HPDE6-E6E7 (cell line): ENCODE measurements at regions not wholly inside any gene's neighbourhood (a gene's known extent, or its start where the extent isn't known, plus 50 kb on each side); places are given as distances from the start of the nearest gene placed in this dataset.

Experiments
- DNase-seq: peaks from one replicate; pipeline ENCODE4 v3.0.0; 2011; ENCODE audit warnings: missing footprints; ENCODE audit errors: extremely low spot score

DNA sequence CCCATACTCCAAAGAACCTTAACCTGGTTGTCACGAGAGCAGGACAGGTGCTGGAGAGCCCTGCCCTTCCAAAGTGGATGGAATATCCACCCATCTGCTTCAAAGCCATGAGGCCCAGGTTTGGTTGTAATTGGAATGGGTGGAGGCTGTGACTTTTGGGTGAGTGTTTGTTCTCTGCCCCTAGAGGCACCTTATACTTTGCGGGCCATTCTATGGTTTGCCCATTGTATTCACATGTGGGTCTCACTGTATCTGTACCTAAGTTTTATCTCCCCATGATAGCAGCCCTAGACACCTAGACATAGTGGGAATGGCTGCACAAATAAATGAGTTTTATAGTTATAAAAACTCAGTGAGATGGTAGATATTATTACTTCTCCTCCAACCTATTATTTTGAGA is 67.1 kb upstream of the NAA20 start:
- DNase-seq, result no peak

DNA sequence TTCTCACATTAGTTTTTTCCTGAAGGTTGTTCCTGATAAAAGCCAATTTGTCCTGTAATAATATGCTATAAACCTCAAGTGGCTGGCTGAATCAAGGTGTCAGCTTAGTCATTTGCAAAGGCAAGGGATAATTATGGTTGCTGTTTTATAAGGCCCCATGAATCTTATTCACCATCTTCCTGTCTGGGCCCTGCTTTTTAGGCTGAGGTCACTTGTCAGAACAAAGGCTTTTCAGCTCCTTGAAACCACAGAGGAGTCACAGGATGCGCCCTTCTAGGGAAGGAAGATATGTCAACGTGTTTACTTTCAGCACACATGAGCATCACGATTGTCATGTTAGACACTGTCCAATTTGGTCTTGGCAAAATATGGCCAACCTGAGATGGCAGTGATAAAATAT is 64.8 kb upstream of the NAA20 start:
- no peak for DNase-seq

DNA sequence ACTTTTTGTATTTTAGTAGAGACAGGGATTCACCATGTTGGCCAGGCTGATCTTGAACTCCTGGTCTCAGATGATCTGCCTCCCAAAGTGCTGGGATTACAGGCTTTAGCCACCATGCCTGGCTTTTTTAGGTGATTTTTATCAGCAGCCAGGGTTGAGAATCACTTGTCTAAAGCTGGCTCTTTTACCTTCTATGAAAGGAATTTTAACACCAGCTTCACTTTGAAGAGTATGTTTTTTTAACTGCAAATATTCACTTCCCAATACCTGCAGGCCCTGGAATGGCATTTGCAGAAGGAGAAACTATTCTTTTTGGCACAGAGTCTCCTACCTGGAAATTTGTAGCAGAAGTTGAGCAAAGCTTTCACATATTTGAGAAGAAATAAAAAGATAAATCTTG is 63.6 kb upstream of the NAA20 start:
- no peak for DNase-seq

DNA sequence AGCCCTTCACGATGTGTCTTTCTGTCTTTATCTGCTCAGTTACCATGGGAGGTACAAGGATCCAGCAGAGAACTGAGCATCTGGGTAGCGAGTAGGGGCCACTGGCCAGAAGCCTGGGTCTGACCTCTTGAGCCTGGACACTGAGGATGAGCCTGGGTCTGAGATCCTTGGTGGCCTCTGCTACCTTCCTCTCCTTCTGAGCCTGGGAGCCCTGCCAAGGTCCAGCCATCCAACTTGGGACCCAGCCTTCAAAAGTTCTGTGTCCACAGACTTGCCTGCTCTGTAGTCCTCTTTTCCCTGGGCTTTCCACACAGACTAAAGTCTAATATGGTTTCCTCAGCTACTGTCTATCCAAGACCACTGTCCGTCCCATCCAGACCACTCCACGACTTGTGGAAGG is 60.2 kb upstream of the NAA20 start:
- no peak for DNase-seq

DNA sequence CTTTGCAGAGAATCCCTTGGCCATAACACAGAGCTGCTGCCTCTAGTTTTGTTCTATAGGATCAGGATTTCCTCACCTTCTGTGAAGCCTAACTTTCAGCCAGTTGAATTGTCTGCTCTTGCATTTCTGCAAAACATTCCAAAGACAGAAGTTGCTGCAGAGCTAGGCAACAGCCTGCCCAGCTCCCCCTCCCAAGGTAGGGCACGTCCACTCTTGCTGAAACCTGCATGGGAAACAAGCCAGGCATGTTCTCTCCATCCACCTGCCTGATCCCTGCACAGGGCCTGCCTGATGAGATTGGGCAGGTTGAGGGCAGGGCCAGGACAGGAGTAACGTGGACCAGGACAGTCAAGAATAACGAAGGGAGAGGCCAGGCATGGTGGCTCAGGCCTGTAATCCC is 58.9 kb upstream of the NAA20 start:
- peak; percentile 94 for DNase-seq

DNA sequence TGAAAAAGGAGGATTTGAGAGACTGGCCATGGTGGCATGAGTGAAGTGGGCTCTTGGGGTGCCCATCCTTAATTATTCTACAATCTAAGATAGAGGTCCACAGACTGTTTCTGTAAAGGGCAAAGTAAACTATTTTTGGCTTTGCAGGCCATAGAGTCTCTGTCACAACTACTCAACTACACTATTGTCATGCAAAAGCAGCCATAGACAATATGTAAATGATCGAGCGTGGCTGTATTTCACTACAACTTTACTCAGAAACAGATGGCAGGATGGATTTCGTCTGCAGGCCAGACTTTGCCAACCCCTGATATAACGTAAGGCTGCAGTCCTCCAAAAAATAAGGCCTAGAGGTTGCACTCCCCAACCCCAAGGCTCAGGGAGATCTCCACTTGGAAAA is 58.2 kb upstream of the NAA20 start:
- no peak for DNase-seq

DNA sequence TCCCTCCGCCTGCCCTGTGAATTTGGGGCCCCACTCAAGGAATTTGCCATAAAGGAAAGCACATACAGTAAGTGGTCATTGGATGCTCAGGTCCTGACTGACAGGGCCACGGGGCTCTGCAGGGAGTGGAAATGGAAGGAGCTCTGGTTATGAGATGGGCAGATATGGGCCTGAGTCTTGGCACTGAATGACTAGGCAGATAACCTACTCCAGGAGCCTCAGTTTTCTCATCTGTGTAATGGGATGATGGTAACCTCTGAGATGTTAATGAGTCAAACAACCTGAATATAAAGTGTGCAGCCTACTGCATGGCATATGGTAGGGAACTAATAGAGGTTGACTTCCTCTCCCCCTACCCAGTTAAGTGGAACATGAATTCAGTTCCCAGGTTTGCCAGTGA is 56.4 kb upstream of the NAA20 start:
- DNase-seq, result no peak

DNA sequence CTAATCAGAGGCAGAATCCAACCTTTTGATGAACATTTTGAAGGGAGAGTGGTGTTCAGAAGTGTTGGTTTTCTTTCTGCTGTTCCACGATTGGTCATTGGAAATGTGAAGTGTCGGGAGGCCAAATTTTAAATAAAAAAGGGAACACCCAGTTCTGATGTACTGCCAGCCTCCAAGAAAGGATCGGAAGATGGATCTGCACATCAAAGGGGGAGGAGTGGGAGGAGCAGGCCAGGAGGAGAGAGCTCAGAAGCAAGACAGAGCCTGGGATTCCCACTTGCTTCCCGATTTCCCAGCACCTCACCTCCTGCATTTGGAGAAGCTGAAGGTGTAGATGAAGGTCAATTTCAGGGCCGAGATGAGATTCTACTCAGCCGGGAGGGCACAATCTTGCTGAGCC is 55.9 kb upstream of the NAA20 start:
- no peak for DNase-seq

DNA sequence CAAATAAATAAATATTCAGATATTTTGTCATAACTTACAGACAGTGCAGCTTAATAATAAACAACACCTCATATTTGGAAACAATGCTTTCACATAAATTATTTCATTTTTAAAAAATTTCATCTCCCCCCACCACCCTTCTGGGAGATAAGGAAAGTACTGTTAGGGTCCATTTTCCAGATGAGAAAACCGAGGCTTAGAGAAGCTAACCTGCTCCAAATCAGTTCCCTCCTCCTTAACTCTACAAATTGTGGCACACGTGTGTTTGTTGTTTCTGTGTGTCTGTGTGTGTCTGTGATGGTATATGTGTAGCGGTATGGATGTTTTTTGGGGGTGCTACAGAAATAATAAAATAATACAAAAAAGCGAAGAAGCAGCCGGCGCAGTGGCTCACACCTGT is 54.2 kb upstream of the NAA20 start:
- no peak for DNase-seq

DNA sequence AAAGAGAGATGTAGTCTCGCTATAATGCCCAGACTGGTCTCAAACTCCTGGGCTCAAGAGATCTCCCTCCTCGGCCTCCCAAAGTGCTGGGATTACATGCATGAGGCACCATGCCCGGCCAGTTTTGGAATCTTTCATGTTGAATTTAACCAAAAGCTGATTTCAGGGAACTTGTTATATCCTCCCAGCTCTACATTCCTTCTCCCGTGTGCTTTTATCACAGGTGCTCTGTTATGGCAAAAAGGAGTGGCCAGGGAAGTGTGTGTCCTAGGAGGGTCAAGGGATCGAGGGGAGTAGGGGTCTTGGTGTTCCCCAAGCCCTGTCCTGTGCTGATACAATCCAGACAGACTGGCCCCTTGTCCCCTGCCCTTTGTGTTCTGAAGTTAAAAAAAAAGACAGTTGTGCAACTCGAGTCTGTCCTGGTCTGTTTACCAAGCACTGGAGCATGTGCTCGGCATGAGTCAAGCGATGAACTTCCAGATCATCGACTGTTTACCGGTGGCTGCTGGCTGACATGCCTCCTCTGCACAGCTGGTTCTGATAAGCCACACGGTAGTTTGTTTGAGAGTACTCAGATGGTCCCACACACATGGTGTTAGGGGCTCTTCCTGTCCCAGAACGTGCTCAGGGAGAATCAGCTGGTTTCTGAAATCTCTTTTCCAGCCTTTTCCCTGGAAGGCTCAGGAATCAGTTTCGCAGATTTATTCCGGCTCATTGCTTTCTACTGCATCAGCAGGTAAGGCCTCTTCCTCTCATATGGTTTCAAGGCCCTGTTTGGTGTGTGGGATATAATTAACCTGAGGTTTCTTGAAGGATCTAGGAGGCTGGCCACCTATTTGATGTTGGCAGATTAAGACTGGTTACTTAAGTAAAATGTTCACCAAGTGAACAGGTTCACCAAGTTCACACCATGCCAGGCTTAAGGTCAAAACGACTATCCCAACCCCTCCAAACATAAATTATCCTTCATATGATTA is 52.6 kb upstream of the NAA20 start:
- peak; percentile 90 for DNase-seq

DNA sequence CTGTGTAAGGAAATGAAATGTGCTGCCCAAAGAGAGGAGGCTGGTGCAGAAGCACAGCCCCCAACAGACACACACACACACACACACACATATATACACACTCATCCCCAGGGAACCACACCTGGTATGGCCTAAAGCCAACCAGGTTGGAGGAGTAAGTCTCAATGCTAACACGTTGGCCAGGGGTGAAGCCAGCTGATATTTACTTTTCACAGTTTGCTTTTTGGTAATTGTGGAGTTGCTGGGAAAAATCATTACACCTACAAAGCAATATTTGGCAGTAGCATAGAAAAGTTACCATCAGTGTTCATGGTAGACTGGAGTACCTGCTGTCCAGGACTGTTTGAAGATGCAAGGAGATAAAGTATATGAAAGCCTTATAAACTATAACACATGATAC is 50.3 kb upstream of the NAA20 start:
- no peak for DNase-seq
